ENCODE measurements at regions not wholly inside any gene's neighbourhood (a gene's known extent, or its start where the extent isn't known, plus 50 kb on each side); places are given as distances from the start of the nearest gene placed in this dataset.

- no peak for TF ChIP-seq EZH2 (IDR thresholded peaks at IDR 0.05)
- TF ChIP-seq POLR2AphosphoS5 (IDR thresholded peaks at IDR 0.05; ENCODE audit: borderline replicate concordance, low read depth, low read length): no peak
These were observed 61.4 kb upstream of the CTBP2 start for GRCh38 chr10:125221716-125222115.

All from SK-N-MC (cell line).